Hepatocyte (in vitro differentiated cells): ENCODE measurements at regions not wholly inside any gene's neighbourhood (a gene's known extent, or its start where the extent isn't known, plus 50 kb on each side); places are given as distances from the start of the nearest gene placed in this dataset.

ENCODE experiments used
- DNase-seq: peaks from one replicate; pipeline ENCODE4 v3.0.0-alpha.2; 2016; ENCODE audit warnings: low spot score
- H2AFZ ChIP-seq: fragments of 200-600 bp; sonication (generic); 2 replicates; pipeline ENCODE4 v1.6.0; 2016; ENCODE audit warnings: antibody characterized with exemption, mild to moderate bottlenecking
- H3K27ac ChIP-seq: fragments of 200-600 bp; sonication (generic); 2 replicates; pipeline ENCODE4 v1.5.1; 2016; ENCODE audit warnings: mild to moderate bottlenecking
- H3K27me3 ChIP-seq: fragments of 200-600 bp; sonication (generic); 2 replicates; pipeline ENCODE4 v1.6.1; 2016
- H3K36me3 ChIP-seq: fragments of 200-600 bp; sonication (generic); replicated peaks from 2 replicates; pipeline ENCODE4 v1.5.1; 2016; ENCODE audit warnings: low read depth; ENCODE audit not compliant: insufficient read depth
- H3K4me1 ChIP-seq: fragments of 200-600 bp; sonication (generic); 2 replicates; pipeline ENCODE4 v1.5.1; 2016; ENCODE audit warnings: mild to moderate bottlenecking, moderate library complexity; ENCODE audit not compliant: insufficient read depth
- H3K4me2 ChIP-seq: fragments of 200-600 bp; sonication (generic); 2 replicates; pipeline ENCODE4 v1.6.0; 2016
- H3K4me3 ChIP-seq: fragments of 200-600 bp; sonication (generic); 2 replicates; pipeline ENCODE4 v1.5.1; 2016; ENCODE audit warnings: mild to moderate bottlenecking
- H3K79me2 ChIP-seq: fragments of 200-600 bp; sonication (generic); 2 replicates; pipeline ENCODE4 v1.6.0; 2017; ENCODE audit warnings: mild to moderate bottlenecking
- H3K9me2 ChIP-seq: fragments of 200-600 bp; sonication (generic); replicated peaks from 2 replicates; pipeline ENCODE4 v1.6.0; 2017; ENCODE audit warnings: mild to moderate bottlenecking; ENCODE audit not compliant: insufficient read depth
- H3K9me3 ChIP-seq: fragments of 200-600 bp; sonication (generic); 2 replicates; pipeline ENCODE4 v1.5.1; 2016; ENCODE audit warnings: low read depth, mild to moderate bottlenecking
- H4K20me1 ChIP-seq: fragments of 200-600 bp; sonication (generic); 2 replicates; pipeline ENCODE4 v1.6.0; 2016; ENCODE audit warnings: mild to moderate bottlenecking; ENCODE audit not compliant: insufficient read depth, poor library complexity, severe bottlenecking
- EZH2 ChIP-seq: fragments of 200-600 bp; sonication (generic); IDR thresholded peaks from 2 replicates; pipeline ENCODE4 v1.6.1; 2016; ENCODE audit warnings: antibody characterized with exemption, mild to moderate bottlenecking, borderline replicate concordance
- EZH2phosphoT487 ChIP-seq: fragments of 200-600 bp; sonication (generic); IDR thresholded peaks from one replicate; pipeline ENCODE4 v1.6.1; 2018; ENCODE audit warnings: antibody characterized with exemption, mild to moderate bottlenecking, low read depth, moderate library complexity; ENCODE audit not compliant: unreplicated experiment, severe bottlenecking
- WGBS: methylation state at CpG from one replicate; pipeline ENCODE4 v1.1.6; 2016; ENCODE audit warnings: low lambda C conversion rate; ENCODE audit errors: missing lambda C conversion rate; 5-methylcytosine and 5-hydroxymethylcytosine counted together
- TF ChIP-seq, protein P1 (sequence below): fragments of 200-600 bp; sonication (generic); IDR thresholded peaks from 2 replicates; pipeline ENCODE4 v1.5.1; 2016; ENCODE audit warnings: antibody characterized with exemption, mild to moderate bottlenecking; ENCODE audit not compliant: poor library complexity

GRCh38 chr6:105600336-105601260 lies 197.7 kb upstream of the PREP start:
- no peak overlapping the region for H3K4me2 ChIP-seq
- DNase-seq, result no peak
- H2AFZ ChIP-seq, result no peak overlapping the region
- H3K4me3 ChIP-seq, result no peak overlapping the region
- H3K9me2 ChIP-seq, result no peaks in the 10 kb centered on the region
- no peaks in the 10 kb centered on the region for H4K20me1 ChIP-seq
- H3K27me3 ChIP-seq, result no peaks in the 10 kb centered on the region
- no peaks in the 10 kb centered on the region for H3K79me2 ChIP-seq
- no peaks in the 10 kb centered on the region for H3K36me3 ChIP-seq
- peaks cover 9% of the 10 kb centered on the region for H3K4me1 ChIP-seq
- WGBS, result 83% methylated on average over 9 of the region's 9 CpGs
- TF ChIP-seq EZH2phosphoT487, result no peak
- TF ChIP-seq, protein P1, sequence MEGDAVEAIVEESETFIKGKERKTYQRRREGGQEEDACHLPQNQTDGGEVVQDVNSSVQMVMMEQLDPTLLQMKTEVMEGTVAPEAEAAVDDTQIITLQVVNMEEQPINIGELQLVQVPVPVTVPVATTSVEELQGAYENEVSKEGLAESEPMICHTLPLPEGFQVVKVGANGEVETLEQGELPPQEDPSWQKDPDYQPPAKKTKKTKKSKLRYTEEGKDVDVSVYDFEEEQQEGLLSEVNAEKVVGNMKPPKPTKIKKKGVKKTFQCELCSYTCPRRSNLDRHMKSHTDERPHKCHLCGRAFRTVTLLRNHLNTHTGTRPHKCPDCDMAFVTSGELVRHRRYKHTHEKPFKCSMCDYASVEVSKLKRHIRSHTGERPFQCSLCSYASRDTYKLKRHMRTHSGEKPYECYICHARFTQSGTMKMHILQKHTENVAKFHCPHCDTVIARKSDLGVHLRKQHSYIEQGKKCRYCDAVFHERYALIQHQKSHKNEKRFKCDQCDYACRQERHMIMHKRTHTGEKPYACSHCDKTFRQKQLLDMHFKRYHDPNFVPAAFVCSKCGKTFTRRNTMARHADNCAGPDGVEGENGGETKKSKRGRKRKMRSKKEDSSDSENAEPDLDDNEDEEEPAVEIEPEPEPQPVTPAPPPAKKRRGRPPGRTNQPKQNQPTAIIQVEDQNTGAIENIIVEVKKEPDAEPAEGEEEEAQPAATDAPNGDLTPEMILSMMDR, result no peak
- peak overlapping the region; percentile 18 for H3K27ac ChIP-seq
- H3K9me3 ChIP-seq, result no peaks in the 10 kb centered on the region

GRCh38 chr6:105598264-105598663 lies 195.4 kb upstream of the PREP start:
- no peak for DNase-seq
- no peaks in the 10 kb centered on the region for H3K9me2 ChIP-seq
- H3K36me3 ChIP-seq, result no peaks in the 10 kb centered on the region
- no peaks in the 10 kb centered on the region for H4K20me1 ChIP-seq
- no peak overlapping the region for H3K4me2 ChIP-seq
- TF ChIP-seq, protein P1, result no peak
- TF ChIP-seq EZH2phosphoT487, result no peak
- no peak for TF ChIP-seq EZH2
- no peak overlapping the region for H3K4me3 ChIP-seq
- H2AFZ ChIP-seq, result no peak overlapping the region
- H3K4me1 ChIP-seq, result peaks cover 8% of the 10 kb centered on the region
- H3K79me2 ChIP-seq, result no peaks in the 10 kb centered on the region
- H3K27me3 ChIP-seq, result no peaks in the 10 kb centered on the region
- no peaks in the 10 kb centered on the region for H3K9me3 ChIP-seq
- no peak overlapping the region for H3K27ac ChIP-seq
- 69% methylated on average over 3 of the region's 3 CpGs for WGBS

DNA sequence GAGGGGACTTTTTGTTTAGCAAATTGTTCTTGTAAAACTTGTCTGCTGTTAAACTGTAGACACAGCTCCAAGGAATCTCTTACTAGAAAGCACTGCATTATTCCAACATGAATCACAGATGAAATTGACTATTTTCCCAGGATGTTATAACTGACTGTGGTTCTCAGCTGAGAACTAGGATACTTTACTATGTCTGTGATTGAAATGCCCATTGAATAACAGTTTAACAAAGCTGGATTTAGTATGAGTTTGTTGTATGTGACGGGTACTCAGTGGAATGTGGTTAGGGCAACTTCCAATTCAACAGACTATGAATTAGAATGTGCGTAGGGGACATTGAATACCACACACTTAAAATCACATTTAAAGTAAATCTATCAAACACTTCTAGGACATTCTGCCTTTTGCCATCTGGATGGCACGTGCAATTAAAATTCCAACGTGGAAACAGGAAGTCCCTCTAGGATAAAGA lies 193.4 kb upstream of the PREP start:
- Histone ChIP-seq H3K4me3 (no peak overlapping the region), H3K79me2 (no peaks in the 10 kb centered on the region), H3K4me2 (no peak overlapping the region), H2AFZ (no peak overlapping the region), H3K36me3 (no peaks in the 10 kb centered on the region), H3K4me1 (peaks cover 8% of the 10 kb centered on the region), H3K27me3 (no peaks in the 10 kb centered on the region), H3K9me2 (no peaks in the 10 kb centered on the region), H4K20me1 (no peaks in the 10 kb centered on the region), H3K9me3 (no peaks in the 10 kb centered on the region), H3K27ac (no peak overlapping the region)
- WGBS, result 24% methylated on average over 4 of the region's 4 CpGs
- TF ChIP-seq, protein P1, result no peak
- TF ChIP-seq EZH2 (no peak), EZH2phosphoT487 (no peak)
- DNase-seq, result peak; percentile 30
